KMS-11 (cell line): ENCODE measurements at regions not wholly inside any gene's neighbourhood (a gene's known extent, or its start where the extent isn't known, plus 50 kb on each side); places are given as distances from the start of the nearest gene placed in this dataset.

Experiments used
- H2AFZ ChIP-seq: fragments of 200-600 bp; sonication (generic); 2 replicates; pipeline ENCODE4 v1.6.1; 2016; ENCODE audit warnings: antibody characterized with exemption, mixed run types, low read depth
- H3K27ac ChIP-seq: fragments of 200-600 bp; sonication (generic); 2 replicates; pipeline ENCODE4 v1.6.1; 2016; ENCODE audit warnings: mild to moderate bottlenecking, mixed run types
- H3K27me3 ChIP-seq: fragments of 200-600 bp; sonication (generic); 2 replicates; pipeline ENCODE4 v1.6.1; 2017; ENCODE audit warnings: mild to moderate bottlenecking, low read depth, mixed run types, moderate library complexity; ENCODE audit not compliant: insufficient read depth
- H3K36me3 ChIP-seq: fragments of 200-600 bp; sonication (generic); 2 replicates; pipeline ENCODE4 v1.6.1; 2017; ENCODE audit warnings: mild to moderate bottlenecking, mixed run types; ENCODE audit not compliant: insufficient read depth
- H3K4me1 ChIP-seq: fragments of 200-600 bp; sonication (generic); 2 replicates; pipeline ENCODE4 v1.6.1; 2016; ENCODE audit warnings: mild to moderate bottlenecking, low read depth, mixed run types; ENCODE audit not compliant: poor library complexity, severe bottlenecking
- H3K4me2 ChIP-seq: fragments of 200-600 bp; sonication (generic); 2 replicates; pipeline ENCODE4 v1.7.0; 2016; ENCODE audit warnings: mild to moderate bottlenecking, mixed run types
- H3K4me3 ChIP-seq: fragments of 200-600 bp; sonication (generic); IDR thresholded peaks from 2 replicates; pipeline ENCODE4 v1.6.1; 2017; ENCODE audit warnings: low read depth, low read length, mixed read lengths; ENCODE audit not compliant: insufficient read depth
- H3K79me2 ChIP-seq: fragments of 200-600 bp; sonication (generic); 2 replicates; pipeline ENCODE4 v1.6.1; 2016; ENCODE audit warnings: low read depth, mixed run types; ENCODE audit not compliant: insufficient read depth
- H3K9ac ChIP-seq: fragments of 200-600 bp; sonication (generic); 2 replicates; pipeline ENCODE4 v1.6.1; 2016; ENCODE audit warnings: mild to moderate bottlenecking, mixed run types
- H4K20me1 ChIP-seq: fragments of 200-600 bp; sonication (generic); 2 replicates; pipeline ENCODE4 v1.6.1; 2016; ENCODE audit warnings: mild to moderate bottlenecking, mixed run types; ENCODE audit not compliant: insufficient read depth
- CTCF ChIP-seq: fragments of 200-600 bp; sonication (generic); conservative IDR thresholded peaks from 2 replicates; pipeline ENCODE4 v1.6.1; 2017; ENCODE audit warnings: low read depth, mild to moderate bottlenecking, antibody characterized with exemption, low read length, moderate library complexity, mixed read lengths

- no peak overlapping the region for H2AFZ ChIP-seq
- no peaks in the 10 kb centered on the region for H4K20me1 ChIP-seq
- H3K36me3 ChIP-seq: no peaks in the 10 kb centered on the region
- no peaks in the 10 kb centered on the region for H3K79me2 ChIP-seq
- H3K9ac ChIP-seq: no peak overlapping the region
- no peak overlapping the region for H3K4me2 ChIP-seq
- no peaks in the 10 kb centered on the region for H3K27me3 ChIP-seq
- H3K27ac ChIP-seq: no peak overlapping the region
- TF ChIP-seq CTCF: no peak
- no peaks in the 10 kb centered on the region for H3K4me1 ChIP-seq
- no peak overlapping the region for H3K4me3 ChIP-seq
These were observed 96.2 kb downstream of the VIP start for GRCh38 chr6:152846825-152847224.

- H3K27me3 ChIP-seq: no peaks in the 10 kb centered on the region
- H3K79me2 ChIP-seq: no peaks in the 10 kb centered on the region
- H3K4me2 ChIP-seq: no peak overlapping the region
- H3K36me3 ChIP-seq: no peaks in the 10 kb centered on the region
- no peak overlapping the region for H2AFZ ChIP-seq
- H4K20me1 ChIP-seq: no peaks in the 10 kb centered on the region
- no peak overlapping the region for H3K4me3 ChIP-seq
- no peak overlapping the region for H3K27ac ChIP-seq
- H3K4me1 ChIP-seq: peaks cover 13% of the 10 kb centered on the region
- no peak overlapping the region for H3K9ac ChIP-seq
- no peak for TF ChIP-seq CTCF
These were observed 98.3 kb downstream of the VIP start for GRCh38 chr6:152848919-152849318.

- H3K4me2 ChIP-seq: peak overlapping the region; percentile 38
- TF ChIP-seq CTCF: no peak
- no peak overlapping the region for H3K9ac ChIP-seq
- no peak overlapping the region; the same call in 1 of the 2 replicates for H3K27ac ChIP-seq
- no peaks in the 10 kb centered on the region for H3K79me2 ChIP-seq
- no peak overlapping the region for H3K4me3 ChIP-seq
- H3K36me3 ChIP-seq: no peaks in the 10 kb centered on the region
- peaks cover 35% of the 10 kb centered on the region for H3K4me1 ChIP-seq
- no peak overlapping the region for H2AFZ ChIP-seq
- no peaks in the 10 kb centered on the region for H4K20me1 ChIP-seq
- H3K27me3 ChIP-seq: no peaks in the 10 kb centered on the region
These were observed 103.6 kb downstream of the VIP start for GRCh38 chr6:152854086-152854795.

GRCh38 chr6:152858141-152858540, 107.5 kb downstream of the VIP start:
- no peak overlapping the region for H3K27ac ChIP-seq
- peaks cover 37% of the 10 kb centered on the region for H3K4me1 ChIP-seq
- H4K20me1 ChIP-seq: no peaks in the 10 kb centered on the region
- no peaks in the 10 kb centered on the region for H3K36me3 ChIP-seq
- no peak overlapping the region for H3K4me2 ChIP-seq
- no peaks in the 10 kb centered on the region for H3K79me2 ChIP-seq
- no peak overlapping the region for H2AFZ ChIP-seq
- H3K9ac ChIP-seq: no peak overlapping the region
- no peaks in the 10 kb centered on the region for H3K27me3 ChIP-seq
- TF ChIP-seq CTCF: no peak
- H3K4me3 ChIP-seq: no peak overlapping the region
